ENCODE measurements at regions not wholly inside any gene's neighbourhood (a gene's known extent, or its start where the extent isn't known, plus 50 kb on each side); places are given as distances from the start of the nearest gene placed in this dataset.

- DNase-seq (ENCODE audit: low read depth) = no peak
These were observed 401.8 kb downstream of the ARHGEF28 start for GRCh38 chr5:74027732-74028338.

- DNase-seq (ENCODE audit: low read depth) = no peak
These were observed 400.3 kb downstream of the ARHGEF28 start for GRCh38 chr5:74026310-74026709.

- DNase-seq (ENCODE audit: low read depth) = no peak
These were observed 395.1 kb downstream of the ARHGEF28 start for GRCh38 chr5:74021126-74021525.

- no peak for DNase-seq (ENCODE audit: low read depth)
These were observed 394.5 kb downstream of the ARHGEF28 start for GRCh38 chr5:74020503-74020902.

- no peak for DNase-seq (ENCODE audit: low read depth)
These were observed 393.9 kb downstream of the ARHGEF28 start for GRCh38 chr5:74019923-74020322.

- DNase-seq (ENCODE audit: low read depth) = no peak
These were observed 391.8 kb downstream of the ARHGEF28 start for GRCh38 chr5:74017786-74018211.

GRCh38 chr5:74017112-74017511 lies 391.1 kb downstream of the ARHGEF28 start:
- DNase-seq (ENCODE audit: low read depth) = no peak

GRCh38 chr5:74016373-74016772 lies 390.4 kb downstream of the ARHGEF28 start:
- no peak for DNase-seq (ENCODE audit: low read depth)

GRCh38 chr5:74015716-74016115 lies 389.7 kb downstream of the ARHGEF28 start:
- no peak for DNase-seq (ENCODE audit: low read depth)

- no peak for DNase-seq (ENCODE audit: low read depth)
These were observed 387.2 kb downstream of the ARHGEF28 start for GRCh38 chr5:74013222-74013621.

GRCh38 chr5:74009502-74009901 lies 383.5 kb downstream of the ARHGEF28 start:
- no peak for DNase-seq (ENCODE audit: low read depth)

GRCh38 chr5:74007193-74007592 lies 381.2 kb downstream of the ARHGEF28 start:
- no peak for DNase-seq (ENCODE audit: low read depth)

- DNase-seq (ENCODE audit: low read depth) = no peak
These were observed 373.3 kb downstream of the ARHGEF28 start for GRCh38 chr5:73999297-73999696.

- DNase-seq (ENCODE audit: low read depth) = no peak
These were observed 372.5 kb downstream of the ARHGEF28 start for GRCh38 chr5:73998489-73998888.

GRCh38 chr5:73997960-73998359 lies 372.0 kb downstream of the ARHGEF28 start:
- no peak for DNase-seq (ENCODE audit: low read depth)

- no peak for DNase-seq (ENCODE audit: low read depth)
These were observed 370.3 kb downstream of the ARHGEF28 start for GRCh38 chr5:73996151-73996755.

- no peak for DNase-seq (ENCODE audit: low read depth)
These were observed 369.0 kb downstream of the ARHGEF28 start for GRCh38 chr5:73994963-73995362.

Measured in HS-27A (cell line).